OCI-LY1 (cell line): ENCODE measurements at regions not wholly inside any gene's neighbourhood (a gene's known extent, or its start where the extent isn't known, plus 50 kb on each side); places are given as distances from the start of the nearest gene placed in this dataset.

Source experiments
- H2AFZ ChIP-seq: fragments of 200-600 bp; sonication (generic), shearing (Covaris generic); 2 replicates; pipeline ENCODE4 v1.6.0; 2014; ENCODE audit warnings: antibody characterized with exemption, mild to moderate bottlenecking, low read length
- H3F3A ChIP-seq: fragments of 200-600 bp; sonication (generic), shearing (Covaris generic); 2 replicates; pipeline ENCODE4 v1.6.0; 2014; ENCODE audit warnings: mild to moderate bottlenecking, antibody characterized with exemption, low read length, moderate library complexity; ENCODE audit not compliant: insufficient read depth
- H3K27ac ChIP-seq: fragments of 200-600 bp; sonication (generic); 2 replicates; pipeline ENCODE4 v1.5.1; 2014; ENCODE audit warnings: low read length, mixed run types, mild to moderate bottlenecking, low read depth; ENCODE audit not compliant: poor library complexity, severe bottlenecking
- H3K27me3 ChIP-seq: fragments of 200-600 bp; sonication (generic); 2 replicates; pipeline ENCODE4 v1.6.0; 2014; ENCODE audit warnings: antibody characterized with exemption, mild to moderate bottlenecking, low read length, moderate library complexity; ENCODE audit not compliant: insufficient read depth
- H3K36me3 ChIP-seq: fragments of 200-600 bp; sonication (generic); 2 replicates; pipeline ENCODE4 v1.6.1; 2014; ENCODE audit warnings: mild to moderate bottlenecking, antibody characterized with exemption, low read length, moderate library complexity, mixed read lengths; ENCODE audit not compliant: insufficient read depth
- H3K4me1 ChIP-seq: fragments of 200-600 bp; sonication (generic); 2 replicates; pipeline ENCODE4 v1.5.1; 2014; ENCODE audit warnings: mild to moderate bottlenecking, low read length, moderate library complexity; ENCODE audit not compliant: insufficient read depth, severe bottlenecking
- H3K4me2 ChIP-seq: fragments of 200-600 bp; sonication (generic), shearing (Covaris generic); 2 replicates; pipeline ENCODE4 v1.6.1; 2014; ENCODE audit warnings: low read length
- H3K4me3 ChIP-seq: fragments of 200-600 bp; sonication (generic); 2 replicates; pipeline ENCODE4 v1.5.1; 2014; ENCODE audit warnings: low read length, low read depth, mild to moderate bottlenecking, mixed read lengths; ENCODE audit not compliant: poor library complexity, severe bottlenecking
- H3K79me2 ChIP-seq: fragments of 200-600 bp; shearing (Covaris generic); 2 replicates; pipeline ENCODE4 v1.6.1; 2016; ENCODE audit warnings: mixed run types, low read length, mixed read lengths; ENCODE audit not compliant: insufficient read depth
- H3K9ac ChIP-seq: fragments of 200-600 bp; sonication (generic), shearing (Covaris generic); 2 replicates; pipeline ENCODE4 v1.6.1; 2014; ENCODE audit warnings: mild to moderate bottlenecking, low read length, mixed read lengths
- H3K9me2 ChIP-seq: fragments of 200-600 bp; sonication (generic), shearing (Covaris generic); 2 replicates; pipeline ENCODE4 v1.6.1; 2014; ENCODE audit warnings: low read depth, mild to moderate bottlenecking, low read length, mixed read lengths
- H3K9me3 ChIP-seq: fragments of 200-600 bp; shearing (Covaris generic); 2 replicates; pipeline ENCODE4 v1.6.1; 2014; ENCODE audit warnings: low read length, mixed read lengths
- H4K20me1 ChIP-seq: fragments of 200-600 bp; sonication (generic), shearing (Covaris generic); 2 replicates; pipeline ENCODE4 v1.6.0; 2016; ENCODE audit warnings: mild to moderate bottlenecking, low read length; ENCODE audit not compliant: insufficient read depth
- EZH2 ChIP-seq: fragments of 200-600 bp; sonication (generic), shearing (Covaris generic); IDR thresholded peaks from 2 replicates; pipeline ENCODE4 v1.8.0; 2017; ENCODE audit warnings: borderline replicate concordance, mixed run types, mild to moderate bottlenecking, antibody characterized with exemption, low read length, moderate library complexity, mixed read lengths
- TF ChIP-seq, protein P1 (sequence below): fragments of 200-600 bp; sonication (generic), shearing (Covaris generic); IDR thresholded peaks from 2 replicates; pipeline ENCODE4 v1.5.1; 2017; ENCODE audit warnings: mild to moderate bottlenecking, antibody characterized with exemption, low read length, moderate library complexity, mixed read lengths

DNA sequence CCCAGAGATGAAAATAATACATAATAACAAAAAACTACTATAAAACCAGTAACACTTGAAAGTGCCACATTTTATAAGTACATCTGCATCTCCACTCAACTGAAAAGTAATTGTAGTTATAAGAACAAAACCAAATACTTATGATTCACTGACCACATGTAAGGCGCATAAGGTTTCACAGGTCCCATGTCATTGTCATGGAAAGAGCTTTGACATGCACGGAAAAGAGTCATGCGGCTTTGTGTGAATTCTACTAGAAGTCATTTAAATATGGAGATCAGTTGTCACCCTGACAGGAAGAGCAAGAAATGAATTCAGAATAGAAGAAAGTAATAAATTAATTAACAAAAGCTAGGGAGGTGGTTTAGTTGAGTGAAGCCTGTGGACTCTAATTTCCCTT is 459.1 kb downstream of the CDH2 start:
- TF ChIP-seq EZH2, result no peak
- no peaks in the 10 kb centered on the region for H3K27me3 ChIP-seq
- no peaks in the 10 kb centered on the region for H3F3A ChIP-seq
- no peaks in the 10 kb centered on the region for H3K9me3 ChIP-seq
- H3K9ac ChIP-seq, result no peak overlapping the region
- no peak overlapping the region for H2AFZ ChIP-seq
- H3K27ac ChIP-seq, result no peak overlapping the region
- H3K79me2 ChIP-seq, result no peaks in the 10 kb centered on the region
- H3K4me2 ChIP-seq, result no peak overlapping the region
- H4K20me1 ChIP-seq, result no peaks in the 10 kb centered on the region
- no peaks in the 10 kb centered on the region for H3K36me3 ChIP-seq
- no peaks in the 10 kb centered on the region for H3K4me1 ChIP-seq
- H3K9me2 ChIP-seq, result no peaks in the 10 kb centered on the region
- H3K4me3 ChIP-seq, result no peak overlapping the region

- no peaks in the 10 kb centered on the region for H3F3A ChIP-seq
- H4K20me1 ChIP-seq, result no peaks in the 10 kb centered on the region
- H3K9ac ChIP-seq, result no peak overlapping the region
- TF ChIP-seq EZH2, result no peak
- no peaks in the 10 kb centered on the region for H3K79me2 ChIP-seq
- no peaks in the 10 kb centered on the region for H3K9me2 ChIP-seq
- H3K4me3 ChIP-seq, result no peak overlapping the region
- H2AFZ ChIP-seq, result no peak overlapping the region
- no peak overlapping the region for H3K27ac ChIP-seq
- H3K4me1 ChIP-seq, result no peaks in the 10 kb centered on the region
- no peaks in the 10 kb centered on the region for H3K27me3 ChIP-seq
- no peaks in the 10 kb centered on the region for H3K9me3 ChIP-seq
- no peak overlapping the region for H3K4me2 ChIP-seq
- H3K36me3 ChIP-seq, result no peaks in the 10 kb centered on the region
These were observed 459.7 kb downstream of the CDH2 start for GRCh38 chr18:27717250-27717649.

GRCh38 chr18:27715751-27716150 is 461.2 kb downstream of the CDH2 start:
- no peaks in the 10 kb centered on the region for H3K9me2 ChIP-seq
- no peaks in the 10 kb centered on the region for H3K79me2 ChIP-seq
- no peaks in the 10 kb centered on the region for H3F3A ChIP-seq
- no peak overlapping the region for H3K27ac ChIP-seq
- no peak overlapping the region for H3K4me2 ChIP-seq
- no peaks in the 10 kb centered on the region for H3K4me1 ChIP-seq
- no peaks in the 10 kb centered on the region for H4K20me1 ChIP-seq
- no peak overlapping the region for H2AFZ ChIP-seq
- H3K9me3 ChIP-seq, result no peaks in the 10 kb centered on the region
- no peak overlapping the region for H3K9ac ChIP-seq
- TF ChIP-seq EZH2, result no peak
- TF ChIP-seq, protein P1, sequence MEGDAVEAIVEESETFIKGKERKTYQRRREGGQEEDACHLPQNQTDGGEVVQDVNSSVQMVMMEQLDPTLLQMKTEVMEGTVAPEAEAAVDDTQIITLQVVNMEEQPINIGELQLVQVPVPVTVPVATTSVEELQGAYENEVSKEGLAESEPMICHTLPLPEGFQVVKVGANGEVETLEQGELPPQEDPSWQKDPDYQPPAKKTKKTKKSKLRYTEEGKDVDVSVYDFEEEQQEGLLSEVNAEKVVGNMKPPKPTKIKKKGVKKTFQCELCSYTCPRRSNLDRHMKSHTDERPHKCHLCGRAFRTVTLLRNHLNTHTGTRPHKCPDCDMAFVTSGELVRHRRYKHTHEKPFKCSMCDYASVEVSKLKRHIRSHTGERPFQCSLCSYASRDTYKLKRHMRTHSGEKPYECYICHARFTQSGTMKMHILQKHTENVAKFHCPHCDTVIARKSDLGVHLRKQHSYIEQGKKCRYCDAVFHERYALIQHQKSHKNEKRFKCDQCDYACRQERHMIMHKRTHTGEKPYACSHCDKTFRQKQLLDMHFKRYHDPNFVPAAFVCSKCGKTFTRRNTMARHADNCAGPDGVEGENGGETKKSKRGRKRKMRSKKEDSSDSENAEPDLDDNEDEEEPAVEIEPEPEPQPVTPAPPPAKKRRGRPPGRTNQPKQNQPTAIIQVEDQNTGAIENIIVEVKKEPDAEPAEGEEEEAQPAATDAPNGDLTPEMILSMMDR, result no peak
- no peaks in the 10 kb centered on the region for H3K27me3 ChIP-seq
- H3K4me3 ChIP-seq, result no peak overlapping the region
- no peaks in the 10 kb centered on the region for H3K36me3 ChIP-seq

DNA sequence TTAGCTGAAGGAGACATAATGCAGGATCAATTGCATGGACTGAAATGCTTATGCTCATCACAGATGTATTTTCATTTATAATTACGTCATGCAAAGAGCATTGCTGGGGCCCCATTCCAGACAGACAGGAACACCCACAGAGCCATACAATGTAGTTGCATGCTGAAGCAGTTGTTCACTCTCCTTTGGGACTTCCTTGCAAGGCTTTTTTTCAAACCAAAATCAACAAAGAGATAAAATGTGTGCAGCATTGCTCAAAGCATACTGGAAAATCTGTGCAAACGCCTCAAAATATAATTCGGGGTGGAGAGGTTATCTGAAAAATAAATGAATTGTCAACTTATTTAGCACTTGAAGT is 463.2 kb downstream of the CDH2 start:
- no peak overlapping the region for H3K4me2 ChIP-seq
- TF ChIP-seq, protein P1, result no peak
- no peak for TF ChIP-seq EZH2
- no peaks in the 10 kb centered on the region for H3K27me3 ChIP-seq
- no peak overlapping the region for H2AFZ ChIP-seq
- no peaks in the 10 kb centered on the region for H3K9me3 ChIP-seq
- no peak overlapping the region for H3K27ac ChIP-seq
- no peaks in the 10 kb centered on the region for H3K4me1 ChIP-seq
- H3K79me2 ChIP-seq, result no peaks in the 10 kb centered on the region
- no peak overlapping the region for H3K4me3 ChIP-seq
- H4K20me1 ChIP-seq, result no peaks in the 10 kb centered on the region
- no peak overlapping the region for H3K9ac ChIP-seq
- H3K36me3 ChIP-seq, result no peaks in the 10 kb centered on the region
- no peaks in the 10 kb centered on the region for H3K9me2 ChIP-seq
- no peaks in the 10 kb centered on the region for H3F3A ChIP-seq
